Liver (tissue), 8 donors: ENCODE measurements at regions not wholly inside any gene's neighbourhood (a gene's known extent, or its start where the extent isn't known, plus 50 kb on each side); places are given as distances from the start of the nearest gene placed in this dataset.

Experiments
- DNase-seq: peaks from one replicate; pipeline ENCODE4 v3.0.0-alpha.2; 2017; ENCODE audit warnings: low spot score
- H3K27ac ChIP-seq, 2 donors: one replicate each; pipeline ENCODE4 v1.7.0; 2013; ENCODE audit warnings: inconsistent platforms in 2 of 2, low read length in 2 of 2, control low read depth in 1 of 2, low read depth in 1 of 2, mild to moderate bottlenecking in 1 of 2
- H3K27me3 ChIP-seq, 4 donors: one replicate each; pipeline versions ENCODE4 v1.6.1 to v1.7.0; 2013; ENCODE audit warnings: low read length in 3 of 4, inconsistent platforms in 1 of 4, mild to moderate bottlenecking in 1 of 4, moderate library complexity in 1 of 4; ENCODE audit not compliant: control insufficient read depth in 4 of 4, insufficient read depth in 4 of 4
- H3K36me3 ChIP-seq, 4 donors: one replicate each; pipeline versions ENCODE4 v1.6.1 to v1.7.0; 2013; ENCODE audit warnings: low read length in 3 of 4, mild to moderate bottlenecking in 3 of 4, low read depth in 1 of 4, moderate library complexity in 1 of 4; ENCODE audit not compliant: control insufficient read depth in 4 of 4, insufficient read depth in 3 of 4
- H3K4me1 ChIP-seq, 4 donors: one replicate each; pipeline versions ENCODE4 v1.6.1 to v1.7.0; 2013; ENCODE audit warnings: low read length in 3 of 4, mild to moderate bottlenecking in 3 of 4, moderate library complexity in 1 of 4; ENCODE audit not compliant: control insufficient read depth in 4 of 4, insufficient read depth in 4 of 4
- H3K4me3 ChIP-seq, 3 donors: one replicate each; pipeline versions ENCODE4 v1.6.1 to v1.7.0; 2013; ENCODE audit warnings: low read length in 3 of 3, control low read depth in 1 of 3, low read depth in 1 of 3, mild to moderate bottlenecking in 1 of 3
- H3K9ac ChIP-seq, 2 donors: one replicate each; pipeline ENCODE4 v1.7.0; 2013; ENCODE audit warnings: low read length in 2 of 2, mild to moderate bottlenecking in 2 of 2, moderate library complexity in 2 of 2, control low read depth in 1 of 2, low read depth in 1 of 2
- H3K9me3 ChIP-seq, 4 donors: one replicate each; pipeline versions ENCODE4 v1.6.1 to v1.7.0; 2013; ENCODE audit warnings: low read length in 3 of 4; ENCODE audit not compliant: control insufficient read depth in 4 of 4
- EGR1 ChIP-seq, 2 donors: IDR thresholded peaks; 2 replicates each; pipeline ENCODE4 v1.6.1; 2016 to 2018; ENCODE audit warnings: antibody characterized with exemption in 2 of 2, low read depth in 2 of 2
- GABPA ChIP-seq, 2 donors: IDR thresholded peaks in 1 of 2; conservative IDR thresholded peaks in 1 of 2; 2 replicates each; pipeline ENCODE4 v1.6.1; 2016; ENCODE audit warnings: antibody characterized with exemption in 2 of 2, mild to moderate bottlenecking in 1 of 2, moderate library complexity in 1 of 2
- HNF4G ChIP-seq: IDR thresholded peaks from 2 replicates; pipeline ENCODE4 v1.6.1; 2016; ENCODE audit warnings: antibody characterized with exemption
- JUND ChIP-seq, 2 donors: IDR thresholded peaks; 2 replicates each; pipeline ENCODE4 v1.6.1; 2016; ENCODE audit warnings: antibody characterized with exemption in 2 of 2
- RAD21 ChIP-seq, 2 donors: IDR thresholded peaks; 2 replicates each; pipeline ENCODE4 v1.6.1; 2016; ENCODE audit warnings: antibody characterized with exemption in 2 of 2, mild to moderate bottlenecking in 2 of 2
- RXRA ChIP-seq, 2 donors: IDR thresholded peaks; 2 replicates each; pipeline ENCODE4 v1.6.1; 2017 to 2018; ENCODE audit warnings: antibody characterized with exemption in 2 of 2, mild to moderate bottlenecking in 1 of 2
- SP1 ChIP-seq: IDR thresholded peaks from 2 replicates; pipeline ENCODE4 v1.6.1; 2018; ENCODE audit warnings: antibody characterized with exemption, mild to moderate bottlenecking
- TAF1 ChIP-seq: conservative IDR thresholded peaks from 2 replicates; pipeline ENCODE4 v1.6.1; 2016; ENCODE audit warnings: antibody characterized with exemption, mild to moderate bottlenecking
- WGBS: extraction: QIAGEN DNeasy Blood & Tissue Kit; methylation state at CpG from one replicate; pipeline ENCODE4 v1.1.7; 2013; 5-methylcytosine and 5-hydroxymethylcytosine counted together
- TF ChIP-seq, protein P1 (sequence below): fragments of 150-350 bp; IDR thresholded peaks from 2 replicates; pipeline ENCODE4 v1.5.1; 2017; ENCODE audit warnings: improper control_type of control experiment, low read depth, low read length; ENCODE audit not compliant: missing input control
- TF ChIP-seq, protein P2 (sequence below): IDR thresholded peaks from 2 replicates; pipeline ENCODE4 v1.6.1; 2016; ENCODE audit warnings: antibody characterized with exemption
- TF ChIP-seq, protein P3 (sequence below): IDR thresholded peaks from 2 replicates; pipeline ENCODE4 v1.6.1; 2016; ENCODE audit warnings: antibody characterized with exemption, mild to moderate bottlenecking
- donor health status: healthy.
- donor health status: healthy.
- donor health status: healthy.
- donor health status: healthy.
- donor health status: healthy.

DNA sequence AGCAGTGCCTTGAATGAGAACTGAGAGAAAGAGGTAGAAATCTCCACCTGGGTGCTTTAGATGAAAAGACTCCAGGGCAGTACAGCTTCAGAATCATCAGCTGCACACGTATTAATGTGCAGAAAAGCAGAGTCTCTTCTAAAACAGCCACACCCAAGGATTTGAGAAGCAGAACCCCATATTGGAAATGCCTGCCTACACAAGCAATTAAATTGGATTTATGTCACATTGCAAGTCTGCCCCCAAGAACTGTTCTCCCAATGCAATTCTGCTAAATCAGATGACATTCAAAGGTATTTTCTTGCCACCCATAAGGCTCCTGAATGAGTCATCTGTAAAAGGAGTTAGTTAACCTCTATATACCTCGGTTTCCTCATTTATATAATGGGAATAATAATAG is 326.0 kb upstream of the C16orf82 start:
- TF ChIP-seq, protein P1, sequence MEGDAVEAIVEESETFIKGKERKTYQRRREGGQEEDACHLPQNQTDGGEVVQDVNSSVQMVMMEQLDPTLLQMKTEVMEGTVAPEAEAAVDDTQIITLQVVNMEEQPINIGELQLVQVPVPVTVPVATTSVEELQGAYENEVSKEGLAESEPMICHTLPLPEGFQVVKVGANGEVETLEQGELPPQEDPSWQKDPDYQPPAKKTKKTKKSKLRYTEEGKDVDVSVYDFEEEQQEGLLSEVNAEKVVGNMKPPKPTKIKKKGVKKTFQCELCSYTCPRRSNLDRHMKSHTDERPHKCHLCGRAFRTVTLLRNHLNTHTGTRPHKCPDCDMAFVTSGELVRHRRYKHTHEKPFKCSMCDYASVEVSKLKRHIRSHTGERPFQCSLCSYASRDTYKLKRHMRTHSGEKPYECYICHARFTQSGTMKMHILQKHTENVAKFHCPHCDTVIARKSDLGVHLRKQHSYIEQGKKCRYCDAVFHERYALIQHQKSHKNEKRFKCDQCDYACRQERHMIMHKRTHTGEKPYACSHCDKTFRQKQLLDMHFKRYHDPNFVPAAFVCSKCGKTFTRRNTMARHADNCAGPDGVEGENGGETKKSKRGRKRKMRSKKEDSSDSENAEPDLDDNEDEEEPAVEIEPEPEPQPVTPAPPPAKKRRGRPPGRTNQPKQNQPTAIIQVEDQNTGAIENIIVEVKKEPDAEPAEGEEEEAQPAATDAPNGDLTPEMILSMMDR: no peak
- TF ChIP-seq GABPA (IDR thresholded peaks at IDR 0.05 in 1 of 2, conservative IDR thresholded peaks at IDR 0.05 in 1 of 2) (no peak), RAD21 (IDR thresholded peaks at IDR 0.05) (no peak), TAF1 (no peak), SP1 (no peak), HNF4G (no peak), RXRA (IDR thresholded peaks at IDR 0.05) (no peak), JUND (IDR thresholded peaks at IDR 0.05) (no peak), EGR1 (IDR thresholded peaks at IDR 0.05; ENCODE audit: low read depth in 2 of 2) (no peak)
- TF ChIP-seq, protein P2, sequence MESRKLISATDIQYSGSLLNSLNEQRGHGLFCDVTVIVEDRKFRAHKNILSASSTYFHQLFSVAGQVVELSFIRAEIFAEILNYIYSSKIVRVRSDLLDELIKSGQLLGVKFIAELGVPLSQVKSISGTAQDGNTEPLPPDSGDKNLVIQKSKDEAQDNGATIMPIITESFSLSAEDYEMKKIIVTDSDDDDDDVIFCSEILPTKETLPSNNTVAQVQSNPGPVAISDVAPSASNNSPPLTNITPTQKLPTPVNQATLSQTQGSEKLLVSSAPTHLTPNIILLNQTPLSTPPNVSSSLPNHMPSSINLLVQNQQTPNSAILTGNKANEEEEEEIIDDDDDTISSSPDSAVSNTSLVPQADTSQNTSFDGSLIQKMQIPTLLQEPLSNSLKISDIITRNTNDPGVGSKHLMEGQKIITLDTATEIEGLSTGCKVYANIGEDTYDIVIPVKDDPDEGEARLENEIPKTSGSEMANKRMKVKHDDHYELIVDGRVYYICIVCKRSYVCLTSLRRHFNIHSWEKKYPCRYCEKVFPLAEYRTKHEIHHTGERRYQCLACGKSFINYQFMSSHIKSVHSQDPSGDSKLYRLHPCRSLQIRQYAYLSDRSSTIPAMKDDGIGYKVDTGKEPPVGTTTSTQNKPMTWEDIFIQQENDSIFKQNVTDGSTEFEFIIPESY: no peak
- Histone ChIP-seq H3K9me3 (no peaks in the 10 kb centered on the region), H3K4me3 (no peak overlapping the region), H3K9ac (no peak overlapping the region), H3K27me3 (peaks cover 0 to 2% (median 0%) of the 10 kb centered on the region in 4 donors), H3K4me1 (no peaks in the 10 kb centered on the region), H3K27ac (no peak overlapping the region), H3K36me3 (no peaks in the 10 kb centered on the region)
- 56% methylated on average over 2 of the region's 2 CpGs for WGBS
- DNase-seq: no peak

DNA sequence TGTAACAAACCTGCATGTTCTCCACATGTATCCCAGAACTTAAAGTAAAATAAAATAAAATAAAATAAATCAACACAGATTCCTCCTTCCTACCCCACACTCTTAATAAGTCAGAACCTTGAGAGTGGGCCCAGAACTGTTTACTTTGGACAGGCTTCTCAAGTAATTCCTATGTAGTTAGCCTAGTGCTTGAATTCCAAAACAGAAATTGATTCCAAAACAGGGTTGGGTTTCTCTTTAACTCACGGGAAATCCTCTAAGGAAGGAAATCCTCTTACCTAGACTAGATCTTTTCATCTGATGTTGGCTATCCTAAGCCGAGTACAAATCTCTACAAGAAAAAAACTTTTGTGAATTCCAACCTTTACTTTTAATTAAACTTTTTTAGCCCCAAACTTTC is 324.7 kb upstream of the C16orf82 start:
- 45% methylated on average over 2 of the region's 2 CpGs for WGBS

More for the DNA sequence above, 324.7 kb upstream of the C16orf82 start:
- TF ChIP-seq, protein P3, sequence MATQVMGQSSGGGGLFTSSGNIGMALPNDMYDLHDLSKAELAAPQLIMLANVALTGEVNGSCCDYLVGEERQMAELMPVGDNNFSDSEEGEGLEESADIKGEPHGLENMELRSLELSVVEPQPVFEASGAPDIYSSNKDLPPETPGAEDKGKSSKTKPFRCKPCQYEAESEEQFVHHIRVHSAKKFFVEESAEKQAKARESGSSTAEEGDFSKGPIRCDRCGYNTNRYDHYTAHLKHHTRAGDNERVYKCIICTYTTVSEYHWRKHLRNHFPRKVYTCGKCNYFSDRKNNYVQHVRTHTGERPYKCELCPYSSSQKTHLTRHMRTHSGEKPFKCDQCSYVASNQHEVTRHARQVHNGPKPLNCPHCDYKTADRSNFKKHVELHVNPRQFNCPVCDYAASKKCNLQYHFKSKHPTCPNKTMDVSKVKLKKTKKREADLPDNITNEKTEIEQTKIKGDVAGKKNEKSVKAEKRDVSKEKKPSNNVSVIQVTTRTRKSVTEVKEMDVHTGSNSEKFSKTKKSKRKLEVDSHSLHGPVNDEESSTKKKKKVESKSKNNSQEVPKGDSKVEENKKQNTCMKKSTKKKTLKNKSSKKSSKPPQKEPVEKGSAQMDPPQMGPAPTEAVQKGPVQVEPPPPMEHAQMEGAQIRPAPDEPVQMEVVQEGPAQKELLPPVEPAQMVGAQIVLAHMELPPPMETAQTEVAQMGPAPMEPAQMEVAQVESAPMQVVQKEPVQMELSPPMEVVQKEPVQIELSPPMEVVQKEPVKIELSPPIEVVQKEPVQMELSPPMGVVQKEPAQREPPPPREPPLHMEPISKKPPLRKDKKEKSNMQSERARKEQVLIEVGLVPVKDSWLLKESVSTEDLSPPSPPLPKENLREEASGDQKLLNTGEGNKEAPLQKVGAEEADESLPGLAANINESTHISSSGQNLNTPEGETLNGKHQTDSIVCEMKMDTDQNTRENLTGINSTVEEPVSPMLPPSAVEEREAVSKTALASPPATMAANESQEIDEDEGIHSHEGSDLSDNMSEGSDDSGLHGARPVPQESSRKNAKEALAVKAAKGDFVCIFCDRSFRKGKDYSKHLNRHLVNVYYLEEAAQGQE: no peak
- TF ChIP-seq, protein P1: no peak
- TF ChIP-seq HNF4G (no peak), RXRA (IDR thresholded peaks at IDR 0.05) (no peak)
- Histone ChIP-seq H3K27ac (no peak overlapping the region), H3K9me3 (peaks cover 0 to 2% (median 0%) of the 10 kb centered on the region in 4 donors), H3K4me1 (no peaks in the 10 kb centered on the region), H3K9ac (no peak overlapping the region), H3K36me3 (no peaks in the 10 kb centered on the region), H3K27me3 (peaks cover 0 to 5% (median 0%) of the 10 kb centered on the region in 4 donors), H3K4me3 (no peak overlapping the region)
- DNase-seq: no peak
